Progenitor cell of endocrine pancreas (in vitro differentiated cells): ENCODE measurements at regions not wholly inside any gene's neighbourhood (a gene's known extent, or its start where the extent isn't known, plus 50 kb on each side); places are given as distances from the start of the nearest gene placed in this dataset.

ENCODE experiments used
- DNase-seq: peaks from one replicate; pipeline ENCODE4 v3.0.0; 2021; ENCODE audit warnings: low spot score; ENCODE audit not compliant: unreplicated experiment
- H3K27ac Mint-ChIP-seq: 2 replicates; pipeline ENCODE4 v1.8.0; 2021; ENCODE audit warnings: mild to moderate bottlenecking, moderate library complexity, mixed read lengths
- H3K27me3 Mint-ChIP-seq: 2 replicates; pipeline ENCODE4 v1.8.0; 2021; ENCODE audit warnings: mixed read lengths
- H3K36me3 Mint-ChIP-seq: 2 replicates; pipeline ENCODE4 v1.8.0; 2022; ENCODE audit warnings: mixed read lengths; ENCODE audit not compliant: insufficient read depth
- H3K4me1 Mint-ChIP-seq: 2 replicates; pipeline ENCODE4 v1.8.0; 2021; ENCODE audit warnings: low read depth, mixed read lengths
- H3K4me3 Mint-ChIP-seq: 2 replicates; pipeline ENCODE4 v1.8.0; 2021; ENCODE audit warnings: low read depth, mild to moderate bottlenecking, moderate library complexity, mixed read lengths
- H3K9me3 Mint-ChIP-seq: 2 replicates; pipeline ENCODE4 v1.8.0; 2021; ENCODE audit warnings: low read depth, mixed read lengths
- CTCF ChIP-seq: fragments of 200-600 bp; sonication (generic); IDR thresholded peaks from one replicate; pipeline ENCODE4 v1.5.0; 2021; ENCODE audit warnings: antibody characterized with exemption, mild to moderate bottlenecking; ENCODE audit not compliant: unreplicated experiment

GRCh38 chr5:98524773-98525172 lies 248.7 kb upstream of the RGMB start:
- DNase-seq, result no peak
- no peaks in the 10 kb centered on the region for H3K36me3 Mint-ChIP-seq
- no peak for TF ChIP-seq CTCF
- no peaks in the 10 kb centered on the region for H3K27me3 Mint-ChIP-seq
- peaks cover 13% of the 10 kb centered on the region for H3K4me1 Mint-ChIP-seq
- H3K4me3 Mint-ChIP-seq, result no peak overlapping the region
- H3K27ac Mint-ChIP-seq, result no peak overlapping the region
- no peaks in the 10 kb centered on the region for H3K9me3 Mint-ChIP-seq

GRCh38 chr5:98527846-98528245 lies 245.6 kb upstream of the RGMB start:
- Mint-ChIP-seq H3K9me3 (no peaks in the 10 kb centered on the region), H3K4me1 (peaks cover 4% of the 10 kb centered on the region), H3K36me3 (no peaks in the 10 kb centered on the region), H3K4me3 (no peak overlapping the region), H3K27me3 (no peaks in the 10 kb centered on the region), H3K27ac (no peak overlapping the region)
- TF ChIP-seq CTCF, result no peak
- no peak for DNase-seq

GRCh38 chr5:98529321-98529720 lies 244.1 kb upstream of the RGMB start:
- Mint-ChIP-seq H3K27ac (no peak overlapping the region), H3K36me3 (no peaks in the 10 kb centered on the region), H3K9me3 (peaks cover 4% of the 10 kb centered on the region), H3K27me3 (no peaks in the 10 kb centered on the region), H3K4me3 (no peak overlapping the region), H3K4me1 (peaks cover 4% of the 10 kb centered on the region)
- TF ChIP-seq CTCF, result no peak
- DNase-seq, result no peak

GRCh38 chr5:98530224-98530623 lies 243.2 kb upstream of the RGMB start:
- Mint-ChIP-seq H3K36me3 (no peaks in the 10 kb centered on the region), H3K9me3 (peaks cover 4% of the 10 kb centered on the region), H3K27ac (no peak overlapping the region), H3K4me3 (no peak overlapping the region), H3K4me1 (peaks cover 4% of the 10 kb centered on the region), H3K27me3 (no peaks in the 10 kb centered on the region)
- DNase-seq, result no peak
- no peak for TF ChIP-seq CTCF

GRCh38 chr5:98535901-98536300 lies 237.6 kb upstream of the RGMB start:
- no peak for DNase-seq
- H3K4me3 Mint-ChIP-seq, result no peak overlapping the region

More at GRCh38 chr5:98535901-98536300, 237.6 kb upstream of the RGMB start:
- no peaks in the 10 kb centered on the region for H3K36me3 Mint-ChIP-seq
- no peak for TF ChIP-seq CTCF
- no peaks in the 10 kb centered on the region for H3K4me1 Mint-ChIP-seq
- peaks cover 6% of the 10 kb centered on the region for H3K9me3 Mint-ChIP-seq
- no peak overlapping the region for H3K27ac Mint-ChIP-seq
- H3K27me3 Mint-ChIP-seq, result no peaks in the 10 kb centered on the region
